Natural killer cell (primary cell): ENCODE measurements at regions not wholly inside any gene's neighbourhood (a gene's known extent, or its start where the extent isn't known, plus 50 kb on each side); places are given as distances from the start of the nearest gene placed in this dataset.

Experiments used
- ATAC-seq, 3 donors: fragments of 150-1000 bp in 2 of 3; fragments of 200-7000 bp in 1 of 3; cut with Tn5 transposase; 1 replicate in 1 of 3; 2 replicates in 2 of 3; pipeline ENCODE4 v1.10.0; 2021; ENCODE audit warnings: mild to moderate bottlenecking in 2 of 3, moderate library complexity in 2 of 3
- DNase-seq, 2 donors: peaks; one replicate each; pipeline versions ENCODE4 v3.0.0 to v3.0.0-alpha.2; 2013 to 2021; ENCODE audit warnings: mixed read lengths in 1 of 2
- H3K27ac ChIP-seq: one replicate; pipeline ENCODE4 v1.5.1; 2013; ENCODE audit warnings: mild to moderate bottlenecking, low read length
- H3K27me3 ChIP-seq: one replicate; pipeline ENCODE4 v1.6.1; 2013; ENCODE audit warnings: low read length; ENCODE audit not compliant: control insufficient read depth, insufficient read depth
- H3K36me3 ChIP-seq: one replicate; pipeline ENCODE4 v1.6.1; 2013; ENCODE audit warnings: low read length; ENCODE audit not compliant: control insufficient read depth, insufficient read depth
- H3K4me1 ChIP-seq: one replicate; pipeline ENCODE4 v1.6.1; 2013; ENCODE audit warnings: low read length; ENCODE audit not compliant: control insufficient read depth, insufficient read depth
- H3K4me3 ChIP-seq: one replicate; pipeline ENCODE4 v1.5.1; 2013; ENCODE audit warnings: low read length
- H3K9me3 ChIP-seq: one replicate; pipeline ENCODE4 v1.6.1; 2013; ENCODE audit warnings: low read length; ENCODE audit not compliant: control insufficient read depth, insufficient read depth
- H3K27ac Mint-ChIP-seq, 2 donors: one replicate each; pipeline ENCODE4 v1.8.0; 2022; ENCODE audit warnings: mild to moderate bottlenecking in 2 of 2, mixed read lengths in 2 of 2, moderate library complexity in 1 of 2
- H3K27me3 Mint-ChIP-seq, 2 donors: one replicate each; pipeline ENCODE4 v1.8.0; 2022; ENCODE audit warnings: low read depth in 2 of 2, mixed read lengths in 2 of 2
- H3K36me3 Mint-ChIP-seq: one replicate; pipeline ENCODE4 v1.8.0; 2022; ENCODE audit warnings: mixed read lengths
- H3K4me1 Mint-ChIP-seq, 2 donors: one replicate each; pipeline ENCODE4 v1.8.0; 2022; ENCODE audit warnings: mixed read lengths in 2 of 2
- H3K4me3 Mint-ChIP-seq: one replicate; pipeline ENCODE4 v1.8.0; 2022; ENCODE audit warnings: mild to moderate bottlenecking, moderate library complexity, mixed read lengths
- H3K9me3 Mint-ChIP-seq, 2 donors: one replicate each; pipeline ENCODE4 v1.8.0; 2022; ENCODE audit warnings: mixed read lengths in 2 of 2
- WGBS: methylation state at CpG from one replicate; pipeline ENCODE4 v1.1.7; 2013; ENCODE audit warnings: missing lambda C conversion rate; ENCODE audit not compliant: insufficient coverage; 5-methylcytosine and 5-hydroxymethylcytosine counted together
- intact Hi-C: fragments of 100-400 bp; cut with micrococcal nuclease; formaldehyde crosslinking; loops from one replicate; pipeline ENCODE4 v1.14.2; 2022
- TF ChIP-seq, protein P1 (sequence below): fragments of 200-600 bp; IDR thresholded peaks from one replicate; pipeline ENCODE4 v1.8.0; 2022; ENCODE audit warnings: antibody characterized with exemption

DNA sequence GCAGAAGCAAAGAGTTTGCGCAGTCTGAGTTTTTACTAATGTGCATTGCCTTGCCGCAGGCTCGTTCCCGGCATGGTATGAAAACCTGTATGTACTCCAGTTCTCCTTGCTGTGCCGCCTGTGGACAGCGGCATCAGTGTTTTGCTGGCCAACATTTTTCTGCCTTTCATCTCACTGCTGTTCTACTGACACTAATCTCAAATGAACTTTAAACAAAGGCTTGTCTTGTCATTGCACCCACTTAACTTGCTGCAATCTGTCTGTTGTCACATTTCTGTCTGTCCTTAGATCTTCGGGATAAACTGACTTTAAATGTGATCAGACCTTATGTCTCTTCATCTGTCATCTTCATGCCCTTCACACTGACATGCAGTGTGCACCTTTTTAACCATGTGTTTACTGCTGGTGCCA is 71.7 kb upstream of the ZNRF2 start:
- no peak overlapping the region for H3K4me3 ChIP-seq
- H3K36me3 ChIP-seq: no peaks in the 10 kb centered on the region
- Mint-ChIP-seq H3K4me3 (no peak overlapping the region), H3K27ac (no peak overlapping the region), H3K4me1 (peaks cover 0 to 6% of the 10 kb centered on the region in 2 donors), H3K36me3 (no peaks in the 10 kb centered on the region), H3K9me3 (no peaks in the 10 kb centered on the region), H3K27me3 (peaks cover 13 to 25% of the 10 kb centered on the region in 2 donors)
- ATAC-seq (no peak), DNase-seq (no peak)
- intact Hi-C loops: no loop called here
- H3K4me1 ChIP-seq: peaks cover 4% of the 10 kb centered on the region
- H3K27ac ChIP-seq: no peak overlapping the region
- TF ChIP-seq, protein P1, sequence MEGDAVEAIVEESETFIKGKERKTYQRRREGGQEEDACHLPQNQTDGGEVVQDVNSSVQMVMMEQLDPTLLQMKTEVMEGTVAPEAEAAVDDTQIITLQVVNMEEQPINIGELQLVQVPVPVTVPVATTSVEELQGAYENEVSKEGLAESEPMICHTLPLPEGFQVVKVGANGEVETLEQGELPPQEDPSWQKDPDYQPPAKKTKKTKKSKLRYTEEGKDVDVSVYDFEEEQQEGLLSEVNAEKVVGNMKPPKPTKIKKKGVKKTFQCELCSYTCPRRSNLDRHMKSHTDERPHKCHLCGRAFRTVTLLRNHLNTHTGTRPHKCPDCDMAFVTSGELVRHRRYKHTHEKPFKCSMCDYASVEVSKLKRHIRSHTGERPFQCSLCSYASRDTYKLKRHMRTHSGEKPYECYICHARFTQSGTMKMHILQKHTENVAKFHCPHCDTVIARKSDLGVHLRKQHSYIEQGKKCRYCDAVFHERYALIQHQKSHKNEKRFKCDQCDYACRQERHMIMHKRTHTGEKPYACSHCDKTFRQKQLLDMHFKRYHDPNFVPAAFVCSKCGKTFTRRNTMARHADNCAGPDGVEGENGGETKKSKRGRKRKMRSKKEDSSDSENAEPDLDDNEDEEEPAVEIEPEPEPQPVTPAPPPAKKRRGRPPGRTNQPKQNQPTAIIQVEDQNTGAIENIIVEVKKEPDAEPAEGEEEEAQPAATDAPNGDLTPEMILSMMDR: no peak
- no peaks in the 10 kb centered on the region for H3K27me3 ChIP-seq
- WGBS: 93% methylated on average over 7 of the region's 7 CpGs
- no peaks in the 10 kb centered on the region for H3K9me3 ChIP-seq

DNA sequence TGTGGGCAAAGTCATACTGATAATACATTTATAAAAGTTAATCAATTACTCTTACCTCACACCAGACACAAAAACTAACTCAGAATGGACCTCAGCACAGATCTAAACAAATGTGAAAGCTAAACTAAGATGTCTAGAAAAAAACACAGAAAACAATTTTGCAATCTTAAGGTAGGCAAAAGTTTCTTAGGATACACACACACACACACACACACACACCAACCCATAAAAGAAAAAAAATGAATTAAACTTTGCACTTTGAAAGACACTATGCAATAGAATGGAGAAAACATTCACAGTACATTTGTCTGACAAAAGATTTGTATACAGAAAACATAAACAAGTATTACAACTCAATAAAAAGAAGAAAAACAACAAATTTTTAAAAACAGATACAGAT is 70.8 kb upstream of the ZNRF2 start:
- H3K4me1 ChIP-seq: peaks cover 4% of the 10 kb centered on the region
- H3K36me3 ChIP-seq: no peaks in the 10 kb centered on the region
- no peak overlapping the region for H3K27ac ChIP-seq
- Mint-ChIP-seq H3K36me3 (no peaks in the 10 kb centered on the region), H3K4me3 (no peak overlapping the region), H3K4me1 (peaks cover 0 to 6% of the 10 kb centered on the region in 2 donors), H3K27me3 (peaks cover 13 to 31% of the 10 kb centered on the region in 2 donors), H3K27ac (no peak overlapping the region), H3K9me3 (no peaks in the 10 kb centered on the region)
- no peak for ATAC-seq
- no peaks in the 10 kb centered on the region for H3K27me3 ChIP-seq
- intact Hi-C loops: no loop called here
- DNase-seq: no peak
- TF ChIP-seq, protein P1: no peak
- no peak overlapping the region for H3K4me3 ChIP-seq
- no peaks in the 10 kb centered on the region for H3K9me3 ChIP-seq

DNA sequence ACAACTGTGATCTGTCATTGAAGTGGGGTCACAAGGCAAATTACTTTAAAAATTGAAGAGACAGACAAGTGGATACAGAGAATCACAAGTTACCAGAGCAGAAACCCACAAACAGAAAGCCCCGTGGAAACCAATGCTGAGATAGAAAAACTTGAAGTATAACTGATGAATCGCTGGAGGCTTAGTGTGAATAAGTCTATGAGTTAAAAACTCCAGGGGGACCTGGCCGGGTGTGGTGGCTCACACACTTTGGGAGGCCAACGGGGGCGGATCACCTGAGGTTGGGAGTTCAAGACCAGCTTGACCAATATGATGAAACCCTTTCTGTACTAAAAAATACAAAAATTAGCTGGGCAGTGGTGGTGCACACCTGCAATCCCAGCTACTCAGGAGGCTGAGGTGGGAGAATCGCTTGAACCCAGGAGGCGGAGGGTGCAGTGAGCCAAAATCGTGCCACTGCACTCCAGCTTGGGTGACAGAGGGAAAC is 69.7 kb upstream of the ZNRF2 start:
- WGBS: 80% methylated on average over 8 of the region's 8 CpGs
- no peaks in the 10 kb centered on the region for H3K36me3 Mint-ChIP-seq

DNA sequence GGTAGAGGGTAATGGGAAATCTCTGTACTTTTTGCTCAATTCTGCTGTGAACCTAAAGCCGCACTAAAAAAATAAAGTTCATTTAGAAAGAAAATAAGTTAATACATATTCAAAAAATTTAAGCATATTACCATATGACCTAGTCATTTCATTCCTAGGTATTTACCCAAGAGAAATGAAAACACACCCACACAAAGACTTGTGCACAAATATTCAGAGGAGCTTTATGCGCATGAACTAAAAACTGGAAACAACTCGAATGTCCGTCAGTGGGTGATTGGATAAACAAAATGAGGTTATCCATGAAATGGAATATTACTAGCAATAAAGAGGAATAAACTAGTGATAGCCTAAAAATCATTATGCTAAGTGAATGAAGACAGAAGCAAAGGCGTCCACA is 62.6 kb upstream of the ZNRF2 start:
- peaks cover 8% of the 10 kb centered on the region for H3K4me1 ChIP-seq

More for the DNA sequence above, 69.7 kb upstream of the ZNRF2 start:
- no peaks in the 10 kb centered on the region for H3K27me3 ChIP-seq
- TF ChIP-seq, protein P1: no peak
- no peaks in the 10 kb centered on the region for H3K9me3 ChIP-seq
- peaks cover 4% of the 10 kb centered on the region for H3K4me1 ChIP-seq
- H3K4me1 Mint-ChIP-seq: peaks cover 0 to 6% of the 10 kb centered on the region in 2 donors
- H3K4me3 ChIP-seq: no peak overlapping the region
- DNase-seq (no peak), ATAC-seq (no peak)
- intact Hi-C loops: no loop called here
- H3K27ac ChIP-seq: no peak overlapping the region
- H3K27me3 Mint-ChIP-seq: peaks cover 13 to 42% of the 10 kb centered on the region in 2 donors
- H3K4me3 Mint-ChIP-seq: no peak overlapping the region
- no peak overlapping the region for H3K27ac Mint-ChIP-seq
- no peaks in the 10 kb centered on the region for H3K9me3 Mint-ChIP-seq
- H3K36me3 ChIP-seq: no peaks in the 10 kb centered on the region

More for the DNA sequence above, 62.6 kb upstream of the ZNRF2 start:
- H3K27me3 Mint-ChIP-seq: peaks cover 3 to 32% of the 10 kb centered on the region in 2 donors
- no peaks in the 10 kb centered on the region for H3K9me3 Mint-ChIP-seq
- no peak overlapping the region for H3K4me3 Mint-ChIP-seq
- Histone ChIP-seq H3K36me3 (no peaks in the 10 kb centered on the region), H3K27ac (no peak overlapping the region), H3K27me3 (no peaks in the 10 kb centered on the region), H3K4me3 (no peak overlapping the region), H3K9me3 (no peaks in the 10 kb centered on the region)
- no peak for DNase-seq
- H3K36me3 Mint-ChIP-seq: no peaks in the 10 kb centered on the region
- H3K27ac Mint-ChIP-seq: no peak overlapping the region
- H3K4me1 Mint-ChIP-seq: no peaks in the 10 kb centered on the region
- no peak for ATAC-seq
- intact Hi-C loops: no loop called here
- WGBS: 96% methylated on average over 3 of the region's 5 CpGs
- TF ChIP-seq, protein P1: no peak
